ENCODE measurements at regions not wholly inside any gene's neighbourhood (a gene's known extent, or its start where the extent isn't known, plus 50 kb on each side); places are given as distances from the start of the nearest gene placed in this dataset.

DNA sequence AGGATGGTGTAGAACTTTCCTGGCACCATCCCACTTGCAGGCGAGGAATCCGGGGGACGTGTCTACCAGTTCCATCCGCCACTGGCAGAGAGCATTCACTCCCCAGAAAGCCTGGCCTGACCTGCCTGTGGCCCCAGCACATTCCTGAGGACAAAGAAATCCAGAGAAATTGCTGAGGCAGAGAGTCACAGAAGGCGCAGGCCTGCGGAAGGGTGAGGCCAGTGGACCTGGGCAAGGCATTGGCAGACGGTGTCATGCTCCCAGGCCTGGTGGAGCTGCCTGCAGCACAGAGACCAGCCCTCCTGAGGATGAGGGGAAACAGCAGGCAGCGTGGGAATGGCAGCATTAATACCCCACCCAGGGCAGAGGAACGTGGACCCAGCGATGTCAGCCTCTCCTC, 81.2 kb upstream of the F3 start:
- no peak overlapping the region for H2AFZ ChIP-seq (replicated peaks)
- H3K27ac Mint-ChIP-seq: peak overlapping the region; percentile 78
- no peak overlapping the region for H3K27ac ChIP-seq

DNA sequence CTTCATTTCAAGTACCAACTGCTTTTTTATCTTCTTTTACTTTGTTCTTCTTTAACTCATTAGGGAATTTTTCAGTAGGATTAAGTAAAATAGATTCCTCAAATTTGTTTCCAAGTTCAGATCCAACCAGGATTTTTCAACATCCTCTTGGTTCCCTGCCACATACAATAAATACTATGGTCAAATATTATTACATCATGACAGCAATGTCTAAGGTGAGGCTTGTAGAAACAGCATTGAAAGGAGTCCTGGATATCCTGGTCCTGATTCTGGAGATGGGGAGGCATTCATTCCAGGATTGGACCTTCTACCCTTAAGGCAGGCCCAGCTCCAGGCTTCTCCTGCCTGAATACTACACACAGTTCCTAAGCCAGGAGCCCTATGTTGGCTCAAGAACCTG, 80.2 kb upstream of the F3 start:
- Mint-ChIP-seq H3K9me3 (peaks cover 8% of the 10 kb centered on the region), H3K27me3 (ENCODE audit: insufficient read depth, low read depth) (peaks cover 5% of the 10 kb centered on the region), H3K4me3 (no peak overlapping the region), H3K36me3 (no peaks in the 10 kb centered on the region), H3K27ac (no peak overlapping the region), H3K4me1 (peaks cover 28% of the 10 kb centered on the region)
- no peak overlapping the region for H3K27ac ChIP-seq
- no peak overlapping the region for H3K4me3 ChIP-seq
- no peaks in the 10 kb centered on the region for H4K20me1 ChIP-seq (ENCODE audit: low read depth)
- no peak overlapping the region for H2AFZ ChIP-seq (replicated peaks)
- no peaks in the 10 kb centered on the region for H3F3A ChIP-seq (ENCODE audit: low read depth)
- H3K27me3 ChIP-seq: no peaks in the 10 kb centered on the region
- DNase-seq (ENCODE audit: low spot score): no peak
- H3K79me2 ChIP-seq (ENCODE audit: low read depth): no peaks in the 10 kb centered on the region
- H3K9me3 ChIP-seq (ENCODE audit: low read depth): no peaks in the 10 kb centered on the region
- H3K4me2 ChIP-seq: no peak overlapping the region
- H3K36me3 ChIP-seq: no peaks in the 10 kb centered on the region
- peaks cover 21% of the 10 kb centered on the region for H3K4me1 ChIP-seq
- no peak overlapping the region for H3K9ac ChIP-seq
- TF ChIP-seq EZH2 (IDR thresholded peaks at IDR 0.05): no peak
- TF ChIP-seq, protein P1, sequence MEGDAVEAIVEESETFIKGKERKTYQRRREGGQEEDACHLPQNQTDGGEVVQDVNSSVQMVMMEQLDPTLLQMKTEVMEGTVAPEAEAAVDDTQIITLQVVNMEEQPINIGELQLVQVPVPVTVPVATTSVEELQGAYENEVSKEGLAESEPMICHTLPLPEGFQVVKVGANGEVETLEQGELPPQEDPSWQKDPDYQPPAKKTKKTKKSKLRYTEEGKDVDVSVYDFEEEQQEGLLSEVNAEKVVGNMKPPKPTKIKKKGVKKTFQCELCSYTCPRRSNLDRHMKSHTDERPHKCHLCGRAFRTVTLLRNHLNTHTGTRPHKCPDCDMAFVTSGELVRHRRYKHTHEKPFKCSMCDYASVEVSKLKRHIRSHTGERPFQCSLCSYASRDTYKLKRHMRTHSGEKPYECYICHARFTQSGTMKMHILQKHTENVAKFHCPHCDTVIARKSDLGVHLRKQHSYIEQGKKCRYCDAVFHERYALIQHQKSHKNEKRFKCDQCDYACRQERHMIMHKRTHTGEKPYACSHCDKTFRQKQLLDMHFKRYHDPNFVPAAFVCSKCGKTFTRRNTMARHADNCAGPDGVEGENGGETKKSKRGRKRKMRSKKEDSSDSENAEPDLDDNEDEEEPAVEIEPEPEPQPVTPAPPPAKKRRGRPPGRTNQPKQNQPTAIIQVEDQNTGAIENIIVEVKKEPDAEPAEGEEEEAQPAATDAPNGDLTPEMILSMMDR (IDR thresholded peaks at IDR 0.05): no peak
- no peak for TF ChIP-seq EZH2phosphoT487 (IDR thresholded peaks at IDR 0.05)

More for the DNA sequence above, 81.2 kb upstream of the F3 start:
- no peaks in the 10 kb centered on the region for H3K79me2 ChIP-seq (ENCODE audit: low read depth)
- peaks cover 21% of the 10 kb centered on the region for H3K4me1 ChIP-seq
- Mint-ChIP-seq H3K36me3 (no peaks in the 10 kb centered on the region), H3K27me3 (ENCODE audit: insufficient read depth, low read depth) (peaks cover 5% of the 10 kb centered on the region), H3K4me3 (no peak overlapping the region), H3K9me3 (peaks cover 10% of the 10 kb centered on the region), H3K4me1 (peaks cover 27% of the 10 kb centered on the region)
- H3K27me3 ChIP-seq: no peaks in the 10 kb centered on the region
- TF ChIP-seq EZH2 (IDR thresholded peaks at IDR 0.05) (no peak), EZH2phosphoT487 (IDR thresholded peaks at IDR 0.05) (no peak)
- TF ChIP-seq, protein P1 (IDR thresholded peaks at IDR 0.05): no peak
- peak; percentile 58 for DNase-seq (ENCODE audit: low spot score)
- no peak overlapping the region for H3K9ac ChIP-seq
- H3F3A ChIP-seq (ENCODE audit: low read depth): no peaks in the 10 kb centered on the region
- no peaks in the 10 kb centered on the region for H4K20me1 ChIP-seq (ENCODE audit: low read depth)
- no peaks in the 10 kb centered on the region for H3K36me3 ChIP-seq
- H3K4me3 ChIP-seq: no peak overlapping the region
- no peak overlapping the region for H3K4me2 ChIP-seq
- no peaks in the 10 kb centered on the region for H3K9me3 ChIP-seq (ENCODE audit: low read depth)

DNA sequence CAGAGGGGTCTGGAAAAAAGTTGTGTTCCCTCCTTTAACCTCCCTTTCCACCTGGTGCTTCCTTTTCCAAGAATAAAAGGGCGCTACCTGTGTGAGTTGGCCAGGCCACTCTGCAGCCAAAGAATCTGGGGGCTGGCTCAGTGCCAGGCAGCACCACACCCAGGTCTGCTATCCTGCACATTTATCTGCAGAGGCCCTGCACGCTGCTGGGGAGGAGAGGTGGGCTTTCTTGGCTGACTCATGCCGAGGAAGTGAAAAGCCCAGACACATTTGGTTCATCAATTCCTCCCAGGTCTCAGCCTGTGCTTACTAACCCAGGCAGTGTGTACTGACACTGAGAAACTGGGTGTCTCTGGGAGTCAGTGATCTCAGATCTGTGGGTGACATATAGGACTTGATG, 79.8 kb upstream of the F3 start:
- Histone ChIP-seq H3K9ac (no peak overlapping the region), H3K4me3 (no peak overlapping the region), H4K20me1 (ENCODE audit: low read depth) (no peaks in the 10 kb centered on the region), H2AFZ (replicated peaks) (no peak overlapping the region), H3K36me3 (no peaks in the 10 kb centered on the region), H3K9me3 (ENCODE audit: low read depth) (no peaks in the 10 kb centered on the region), H3K79me2 (ENCODE audit: low read depth) (no peaks in the 10 kb centered on the region), H3K4me1 (peaks cover 25% of the 10 kb centered on the region), H3F3A (ENCODE audit: low read depth) (no peaks in the 10 kb centered on the region), H3K27me3 (no peaks in the 10 kb centered on the region), H3K4me2 (no peak overlapping the region), H3K27ac (no peak overlapping the region)
- peaks cover 8% of the 10 kb centered on the region for H3K9me3 Mint-ChIP-seq
- H3K27me3 Mint-ChIP-seq (ENCODE audit: insufficient read depth, low read depth): peaks cover 5% of the 10 kb centered on the region
- TF ChIP-seq, protein P1 (IDR thresholded peaks at IDR 0.05): no peak
- no peak for DNase-seq (ENCODE audit: low spot score)
- peaks cover 32% of the 10 kb centered on the region for H3K4me1 Mint-ChIP-seq
- H3K27ac Mint-ChIP-seq: no peak overlapping the region
- no peak overlapping the region for H3K4me3 Mint-ChIP-seq
- no peaks in the 10 kb centered on the region for H3K36me3 Mint-ChIP-seq
